Left ventricle myocardium inferior (tissue), 1 donor: ENCODE measurements at regions not wholly inside any gene's neighbourhood (a gene's known extent, or its start where the extent isn't known, plus 50 kb on each side); places are given as distances from the start of the nearest gene placed in this dataset.
A peak's percentile ranks its signal among the peaks of the same experiment; 100 is the strongest.

Experiments
- DNase-seq: peaks from one replicate; pipeline ENCODE4 v3.0.0-alpha.2; 2020
- H3K27ac ChIP-seq: fragments of 200-600 bp; replicated peaks from 2 replicates; pipeline ENCODE4 v1.8.0; 2021
- H3K27me3 ChIP-seq: fragments of 200-600 bp; 2 replicates; pipeline ENCODE4 v1.8.0; 2021; ENCODE audit warnings: low read depth
- H3K36me3 ChIP-seq: fragments of 200-600 bp; 2 replicates; pipeline ENCODE4 v1.8.0; 2021
- H3K4me1 ChIP-seq: fragments of 200-600 bp; 2 replicates; pipeline ENCODE4 v1.8.0; 2021
- H3K4me3 ChIP-seq: fragments of 200-600 bp; 2 replicates; pipeline ENCODE4 v1.8.0; 2021; ENCODE audit warnings: mild to moderate bottlenecking, moderate library complexity
- H3K9me3 ChIP-seq: fragments of 200-600 bp; replicated peaks from 2 replicates; pipeline ENCODE4 v1.8.0; 2021
- CTCF ChIP-seq: fragments of 200-600 bp; IDR thresholded peaks from 2 replicates; pipeline ENCODE4 v1.8.0; 2021; ENCODE audit warnings: antibody characterized with exemption, mild to moderate bottlenecking, borderline replicate concordance
- intact Hi-C: fragments of 100-400 bp; cut with micrococcal nuclease; formaldehyde crosslinking; loops from one replicate; pipeline ENCODE4 v1.11.0; 2022
- donor health status: DM: no; HTN: yes; CAD: no; lungs with severe emphysema.

GRCh38 chr1:184292101-184292500, 94.7 kb upstream of the C1orf21 start:
- Histone ChIP-seq H3K27me3 (no peaks in the 10 kb centered on the region), H3K9me3 (no peaks in the 10 kb centered on the region), H3K27ac (no peak overlapping the region), H3K36me3 (no peaks in the 10 kb centered on the region), H3K4me3 (no peak overlapping the region), H3K4me1 (peaks cover 27% of the 10 kb centered on the region)
- no peak for TF ChIP-seq CTCF
- no peak for DNase-seq
- intact Hi-C loops, result no loop called here

- Histone ChIP-seq H3K36me3 (no peaks in the 10 kb centered on the region), H3K27me3 (no peaks in the 10 kb centered on the region), H3K4me1 (peaks cover 47% of the 10 kb centered on the region), H3K27ac (peak overlapping the region; percentile 43), H3K9me3 (no peaks in the 10 kb centered on the region), H3K4me3 (no peak overlapping the region)
- DNase-seq, result no peak
- intact Hi-C loops, result no loop called here
- no peak for TF ChIP-seq CTCF
Measured at GRCh38 chr1:184294101-184294500, 92.7 kb upstream of the C1orf21 start.

GRCh38 chr1:184296466-184297243, 90.2 kb upstream of the C1orf21 start:
- Histone ChIP-seq H3K36me3 (no peaks in the 10 kb centered on the region), H3K27me3 (no peaks in the 10 kb centered on the region), H3K4me3 (peak overlapping the region; percentile 41), H3K9me3 (no peaks in the 10 kb centered on the region), H3K27ac (peak overlapping the region; percentile 90), H3K4me1 (peaks cover 60% of the 10 kb centered on the region)
- DNase-seq, result peak; percentile 92
- intact Hi-C loops, result no loop called here
- TF ChIP-seq CTCF, result no peak

GRCh38 chr1:184297244-184297750, 89.5 kb upstream of the C1orf21 start:
- no peak for TF ChIP-seq CTCF
- Histone ChIP-seq H3K9me3 (no peaks in the 10 kb centered on the region), H3K36me3 (no peaks in the 10 kb centered on the region), H3K4me3 (peak overlapping the region; percentile 41), H3K27me3 (no peaks in the 10 kb centered on the region), H3K27ac (peak overlapping the region; percentile 90), H3K4me1 (peaks cover 60% of the 10 kb centered on the region)
- intact Hi-C loops, result no loop called here
- DNase-seq, result no peak

- intact Hi-C loops, result no loop called here
- no peak for DNase-seq
- Histone ChIP-seq H3K4me1 (peaks cover 59% of the 10 kb centered on the region), H3K27me3 (no peaks in the 10 kb centered on the region), H3K4me3 (no peak overlapping the region), H3K27ac (peak overlapping the region; percentile 90), H3K9me3 (peaks cover 13% of the 10 kb centered on the region), H3K36me3 (no peaks in the 10 kb centered on the region)
- no peak for TF ChIP-seq CTCF
Measured at GRCh38 chr1:184298440-184299405, 88.1 kb upstream of the C1orf21 start.
